Breast epithelium (tissue), 4 donors: ENCODE measurements at regions not wholly inside any gene's neighbourhood (a gene's known extent, or its start where the extent isn't known, plus 50 kb on each side); places are given as distances from the start of the nearest gene placed in this dataset.
"Not testable (repeated sequence)": the region's sequence is repeated elsewhere in the genome, so short reads cannot be mapped to it uniquely, and the experiment has no call there.

ENCODE experiments used
- DNase-seq, 2 donors: peaks; one replicate each; pipeline ENCODE4 v3.0.0-alpha.2; 2019; ENCODE audit warnings: low spot score in 2 of 2
- H3K27ac ChIP-seq, 2 donors: fragments of 200-600 bp; sonication (generic) in 1 of 2; one replicate each; pipeline ENCODE4 v1.5.1; 2016 to 2019; ENCODE audit warnings: mild to moderate bottlenecking in 1 of 2
- H3K27me3 ChIP-seq, 2 donors: fragments of 200-600 bp; sonication (generic) in 1 of 2; one replicate each; pipeline versions ENCODE4 v1.5.1 to v1.6.0; 2017 to 2019; ENCODE audit warnings: control low read depth in 1 of 2, mild to moderate bottlenecking in 1 of 2
- H3K36me3 ChIP-seq: fragments of 200-600 bp; one replicate; pipeline ENCODE4 v1.5.1; 2019
- H3K4me1 ChIP-seq, 2 donors: fragments of 200-600 bp; sonication (generic); one replicate each; pipeline ENCODE4 v1.5.1; 2016 to 2019; ENCODE audit warnings: control low read depth in 1 of 2
- H3K4me3 ChIP-seq, 3 donors: fragments of 200-600 bp; sonication (generic); 1 replicate in 2 of 3; 2 replicates in 1 of 3; pipeline ENCODE4 v1.5.1; 2016 to 2019; ENCODE audit warnings: mild to moderate bottlenecking in 3 of 3, moderate library complexity in 2 of 3
- H3K9me3 ChIP-seq, 2 donors: fragments of 200-600 bp; sonication (generic) in 1 of 2; one replicate each; pipeline ENCODE4 v1.5.1; 2016 to 2019; ENCODE audit warnings: control low read depth in 1 of 2
- POLR2A ChIP-seq: fragments of 450-650 bp; IDR thresholded peaks from one replicate; pipeline ENCODE4 v1.6.1; 2016; ENCODE audit warnings: antibody characterized with exemption, mild to moderate bottlenecking, moderate library complexity
- POLR2AphosphoS5 ChIP-seq, 3 donors: sonication (generic); formaldehyde crosslinking; IDR thresholded peaks; one replicate each; pipeline ENCODE4 v1.6.1; 2017; ENCODE audit warnings: antibody characterized with exemption in 3 of 3
- intact Hi-C: fragments of 100-400 bp; cut with DNase I; formaldehyde crosslinking; loops from one replicate; pipeline ENCODE4 v1.15.1; 2023; ENCODE audit warnings: low total_unique reads
- TF ChIP-seq, protein P1 (sequence below), 3 donors: fragments of 450-650 bp; IDR thresholded peaks; one replicate each; pipeline ENCODE4 v1.5.1; 2016 to 2017; ENCODE audit warnings: antibody characterized with exemption in 3 of 3, mild to moderate bottlenecking in 3 of 3, moderate library complexity in 3 of 3

GRCh38 chr22:34841331-34841771 lies 224.6 kb upstream of the ISX start:
- no peak overlapping the region for H3K4me3 ChIP-seq
- H3K4me1 ChIP-seq, result no peaks in the 10 kb centered on the region
- DNase-seq, result no peak
- H3K36me3 ChIP-seq, result no peaks in the 10 kb centered on the region
- H3K27ac ChIP-seq, result no peak overlapping the region
- TF ChIP-seq POLR2AphosphoS5 (IDR thresholded peaks at IDR 0.05) (no peak), POLR2A (no peak)
- TF ChIP-seq, protein P1, sequence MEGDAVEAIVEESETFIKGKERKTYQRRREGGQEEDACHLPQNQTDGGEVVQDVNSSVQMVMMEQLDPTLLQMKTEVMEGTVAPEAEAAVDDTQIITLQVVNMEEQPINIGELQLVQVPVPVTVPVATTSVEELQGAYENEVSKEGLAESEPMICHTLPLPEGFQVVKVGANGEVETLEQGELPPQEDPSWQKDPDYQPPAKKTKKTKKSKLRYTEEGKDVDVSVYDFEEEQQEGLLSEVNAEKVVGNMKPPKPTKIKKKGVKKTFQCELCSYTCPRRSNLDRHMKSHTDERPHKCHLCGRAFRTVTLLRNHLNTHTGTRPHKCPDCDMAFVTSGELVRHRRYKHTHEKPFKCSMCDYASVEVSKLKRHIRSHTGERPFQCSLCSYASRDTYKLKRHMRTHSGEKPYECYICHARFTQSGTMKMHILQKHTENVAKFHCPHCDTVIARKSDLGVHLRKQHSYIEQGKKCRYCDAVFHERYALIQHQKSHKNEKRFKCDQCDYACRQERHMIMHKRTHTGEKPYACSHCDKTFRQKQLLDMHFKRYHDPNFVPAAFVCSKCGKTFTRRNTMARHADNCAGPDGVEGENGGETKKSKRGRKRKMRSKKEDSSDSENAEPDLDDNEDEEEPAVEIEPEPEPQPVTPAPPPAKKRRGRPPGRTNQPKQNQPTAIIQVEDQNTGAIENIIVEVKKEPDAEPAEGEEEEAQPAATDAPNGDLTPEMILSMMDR (IDR thresholded peaks at IDR 0.05), result no peak
- intact Hi-C loops, result no loop called here
- H3K27me3 ChIP-seq, result peaks cover 0 to 8% of the 10 kb centered on the region in 2 donors
- no peaks in the 10 kb centered on the region for H3K9me3 ChIP-seq

- peaks cover 0 to 8% of the 10 kb centered on the region in 2 donors for H3K27me3 ChIP-seq
- TF ChIP-seq, protein P1 (IDR thresholded peaks at IDR 0.05), result no peak
- no peak for TF ChIP-seq POLR2AphosphoS5 (IDR thresholded peaks at IDR 0.05)
- TF ChIP-seq POLR2A, result no peak
- H3K36me3 ChIP-seq, result no peaks in the 10 kb centered on the region
- no peaks in the 10 kb centered on the region for H3K9me3 ChIP-seq
- intact Hi-C loops, result no loop called here
- no peak overlapping the region for H3K27ac ChIP-seq
- no peaks in the 10 kb centered on the region for H3K4me1 ChIP-seq
- DNase-seq, result no peak
- H3K4me3 ChIP-seq, result no peak overlapping the region
Observed at GRCh38 chr22:34841911-34842310, 224.0 kb upstream of the ISX start.

DNA sequence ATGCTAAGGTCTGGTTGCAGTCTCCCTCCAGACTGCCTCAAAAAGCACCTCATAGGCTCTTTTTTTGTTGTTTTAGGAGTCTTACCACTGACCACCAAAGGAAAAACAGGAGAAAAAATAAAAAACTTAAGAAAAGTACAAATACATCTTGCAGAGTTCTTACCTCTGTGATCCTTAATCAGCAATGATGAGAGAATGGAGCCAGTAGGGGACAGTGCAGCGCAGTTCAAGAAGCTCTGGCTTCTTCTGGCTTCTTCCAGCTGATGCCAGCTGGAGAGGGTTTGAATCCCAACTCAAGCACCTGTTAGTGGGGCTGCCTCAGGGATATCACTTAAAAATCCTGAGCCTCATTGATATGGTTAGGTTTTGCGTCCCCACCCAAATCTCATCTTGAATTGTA lies 223.3 kb upstream of the ISX start:
- Histone ChIP-seq H3K27me3 (peaks cover 0 to 8% of the 10 kb centered on the region in 2 donors), H3K27ac (no peak overlapping the region), H3K36me3 (no peaks in the 10 kb centered on the region), H3K9me3 (no peaks in the 10 kb centered on the region), H3K4me3 (no peak overlapping the region), H3K4me1 (no peaks in the 10 kb centered on the region)
- intact Hi-C loops, result no loop called here
- TF ChIP-seq POLR2A, result no peak
- no peak for DNase-seq

DNA sequence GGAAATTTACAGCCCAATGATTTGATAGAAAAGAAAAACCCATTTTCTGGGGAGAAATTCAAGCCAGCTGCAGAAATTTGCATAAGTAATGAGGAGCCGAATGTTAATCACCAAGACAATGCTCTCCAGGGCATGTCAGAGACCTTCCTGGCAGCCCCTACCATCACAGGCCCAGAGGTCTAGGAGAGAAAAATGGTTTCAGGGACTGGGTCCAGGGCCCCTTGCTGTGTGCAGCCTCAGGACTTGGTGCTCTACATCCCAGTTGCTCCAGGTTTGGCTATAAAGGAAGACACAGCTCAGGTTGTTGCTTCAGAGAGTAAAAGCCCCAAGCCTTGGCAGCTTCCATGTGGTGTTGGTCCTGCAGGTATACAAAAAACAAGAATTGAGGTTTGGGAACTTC lies 222.2 kb upstream of the ISX start:
- H3K4me3 ChIP-seq, H3K36me3 ChIP-seq, H3K9me3 ChIP-seq, H3K27me3 ChIP-seq, DNase-seq, H3K27ac ChIP-seq, intact Hi-C loops, H3K4me1 ChIP-seq: not testable (repeated sequence)

DNA sequence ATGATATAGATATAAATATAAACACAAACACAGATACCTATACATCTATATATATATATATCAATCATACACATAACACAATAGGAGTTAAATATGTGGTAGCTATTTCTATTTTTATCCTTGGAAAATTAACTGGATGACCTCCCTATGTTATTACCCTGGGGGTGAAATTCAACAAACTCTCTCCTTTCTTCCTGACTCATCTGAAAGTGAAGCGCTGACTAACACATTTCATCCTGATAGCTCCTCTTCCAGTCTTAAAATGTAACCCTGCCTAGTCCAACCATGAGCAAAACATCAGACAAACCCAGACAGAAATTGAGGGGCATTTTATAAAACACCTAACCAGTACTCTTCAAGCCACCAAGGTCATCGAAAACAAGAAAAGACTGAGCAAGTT lies 220.6 kb upstream of the ISX start:
- no peak overlapping the region for H3K4me3 ChIP-seq
- H3K9me3 ChIP-seq, result no peaks in the 10 kb centered on the region
- H3K4me1 ChIP-seq, result no peaks in the 10 kb centered on the region
- no peak for DNase-seq
- intact Hi-C loops, result no loop called here
- no peak for TF ChIP-seq POLR2A
- TF ChIP-seq, protein P1 (IDR thresholded peaks at IDR 0.05), result no peak
- no peak for TF ChIP-seq POLR2AphosphoS5 (IDR thresholded peaks at IDR 0.05)
- H3K27ac ChIP-seq, result no peak overlapping the region
- no peaks in the 10 kb centered on the region for H3K36me3 ChIP-seq
- H3K27me3 ChIP-seq, result peaks cover 0 to 8% of the 10 kb centered on the region in 2 donors

- Histone ChIP-seq H3K27ac (no peak overlapping the region), H3K36me3 (no peaks in the 10 kb centered on the region), H3K4me3 (no peak overlapping the region), H3K27me3 (peaks cover 0 to 7% of the 10 kb centered on the region in 2 donors), H3K9me3 (no peaks in the 10 kb centered on the region), H3K4me1 (no peaks in the 10 kb centered on the region)
- intact Hi-C loops, result no loop called here
- no peak for DNase-seq
- no peak for TF ChIP-seq POLR2AphosphoS5 (IDR thresholded peaks at IDR 0.05)
- no peak for TF ChIP-seq POLR2A
- TF ChIP-seq, protein P1 (IDR thresholded peaks at IDR 0.05), result no peak
Observed at GRCh38 chr22:34847072-34847471, 218.9 kb upstream of the ISX start.
